ENCODE measurements at regions not wholly inside any gene's neighbourhood (a gene's known extent, or its start where the extent isn't known, plus 50 kb on each side); places are given as distances from the start of the nearest gene placed in this dataset.

DNA sequence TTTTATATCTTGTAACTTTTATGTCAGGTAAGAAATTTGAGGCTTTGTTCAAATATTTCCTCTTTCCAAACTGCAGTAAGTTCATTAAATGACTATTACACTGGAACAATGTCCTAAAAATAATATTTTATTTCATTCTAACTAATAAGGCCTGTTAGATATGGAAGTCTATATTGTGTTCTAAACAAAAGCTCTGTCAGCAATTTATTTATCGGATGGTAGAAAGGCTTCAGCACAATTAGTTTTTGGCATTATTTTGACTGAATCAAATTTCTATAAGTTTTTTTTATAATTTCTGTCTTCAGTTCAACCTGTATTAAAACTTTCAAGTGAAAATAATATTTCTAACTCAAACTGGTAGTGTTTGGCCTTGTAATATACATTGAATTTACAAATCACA, 992.1 kb downstream of the EPHA3 start:
- DNase-seq (ENCODE audit: unreplicated experiment) = no peak

DNA sequence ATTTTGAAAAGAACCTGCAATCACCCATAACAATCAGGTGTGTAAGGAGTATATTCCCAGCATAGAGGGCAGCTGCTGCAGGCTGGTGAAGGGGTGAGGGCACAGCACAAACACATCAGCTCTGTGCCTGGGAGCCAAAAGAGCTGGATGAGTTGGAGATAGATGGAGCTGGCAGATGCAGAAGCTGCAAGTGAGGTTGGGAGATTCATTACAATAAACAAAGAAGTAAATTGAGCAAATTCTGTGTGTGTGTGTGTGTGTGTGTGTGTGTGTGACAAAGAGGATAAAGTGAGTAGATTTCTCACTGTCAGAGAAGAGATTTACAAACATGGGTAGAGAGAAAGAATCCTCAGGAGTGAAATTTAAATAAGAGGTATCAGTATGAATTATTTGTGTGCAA, 994.7 kb downstream of the EPHA3 start:
- TF ChIP-seq, protein P1, sequence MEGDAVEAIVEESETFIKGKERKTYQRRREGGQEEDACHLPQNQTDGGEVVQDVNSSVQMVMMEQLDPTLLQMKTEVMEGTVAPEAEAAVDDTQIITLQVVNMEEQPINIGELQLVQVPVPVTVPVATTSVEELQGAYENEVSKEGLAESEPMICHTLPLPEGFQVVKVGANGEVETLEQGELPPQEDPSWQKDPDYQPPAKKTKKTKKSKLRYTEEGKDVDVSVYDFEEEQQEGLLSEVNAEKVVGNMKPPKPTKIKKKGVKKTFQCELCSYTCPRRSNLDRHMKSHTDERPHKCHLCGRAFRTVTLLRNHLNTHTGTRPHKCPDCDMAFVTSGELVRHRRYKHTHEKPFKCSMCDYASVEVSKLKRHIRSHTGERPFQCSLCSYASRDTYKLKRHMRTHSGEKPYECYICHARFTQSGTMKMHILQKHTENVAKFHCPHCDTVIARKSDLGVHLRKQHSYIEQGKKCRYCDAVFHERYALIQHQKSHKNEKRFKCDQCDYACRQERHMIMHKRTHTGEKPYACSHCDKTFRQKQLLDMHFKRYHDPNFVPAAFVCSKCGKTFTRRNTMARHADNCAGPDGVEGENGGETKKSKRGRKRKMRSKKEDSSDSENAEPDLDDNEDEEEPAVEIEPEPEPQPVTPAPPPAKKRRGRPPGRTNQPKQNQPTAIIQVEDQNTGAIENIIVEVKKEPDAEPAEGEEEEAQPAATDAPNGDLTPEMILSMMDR (IDR thresholded peaks at IDR 0.05; ENCODE audit: unreplicated experiment) = no peak
- intact Hi-C loops (cut with micrococcal nuclease) = no loop called here
- POLR2A ChIA-PET = no interaction called here
- no peaks in the 10 kb centered on the region for H3K9me3 Mint-ChIP-seq (ENCODE audit: unreplicated experiment)
- no peaks in the 10 kb centered on the region for H3K36me3 Mint-ChIP-seq (ENCODE audit: insufficient read depth, unreplicated experiment)
- no peaks in the 10 kb centered on the region for H3K27me3 Mint-ChIP-seq (ENCODE audit: insufficient read depth, unreplicated experiment)
- H3K27ac Mint-ChIP-seq (ENCODE audit: low read depth, unreplicated experiment) = no peak overlapping the region
- H3K4me1 Mint-ChIP-seq (ENCODE audit: insufficient read depth, unreplicated experiment) = no peaks in the 10 kb centered on the region
- no peak for DNase-seq (ENCODE audit: unreplicated experiment)
- CTCF ChIA-PET = interaction anchor here (0.6 to 1.2 kb wide), 3 partner anchors 11 to 177 kb away, joined by 4 to 9 read pairs (median 4); no protein-coding TSS in a partner anchor
- BruUV-seq (replicated peaks) = no TSS peak
- H3K4me3 Mint-ChIP-seq (ENCODE audit: unreplicated experiment) = no peak overlapping the region

More for the DNA sequence above, 992.1 kb downstream of the EPHA3 start:
- H3K4me3 Mint-ChIP-seq (ENCODE audit: unreplicated experiment) = no peak overlapping the region
- no TSS peak for BruUV-seq (replicated peaks)
- no peaks in the 10 kb centered on the region for H3K36me3 Mint-ChIP-seq (ENCODE audit: insufficient read depth, unreplicated experiment)
- intact Hi-C loops (cut with micrococcal nuclease) = loop anchor here (10.0 kb wide), 1 partner anchor 695 kb away; no protein-coding TSS in a partner anchor
- CTCF ChIA-PET = no interaction called here
- POLR2A ChIA-PET = no interaction called here
- H3K4me1 Mint-ChIP-seq (ENCODE audit: insufficient read depth, unreplicated experiment) = no peaks in the 10 kb centered on the region
- H3K27me3 Mint-ChIP-seq (ENCODE audit: insufficient read depth, unreplicated experiment) = no peaks in the 10 kb centered on the region
- TF ChIP-seq, protein P1 (IDR thresholded peaks at IDR 0.05; ENCODE audit: unreplicated experiment) = no peak
- no peaks in the 10 kb centered on the region for H3K9me3 Mint-ChIP-seq (ENCODE audit: unreplicated experiment)
- H3K27ac Mint-ChIP-seq (ENCODE audit: low read depth, unreplicated experiment) = no peak overlapping the region

DNA sequence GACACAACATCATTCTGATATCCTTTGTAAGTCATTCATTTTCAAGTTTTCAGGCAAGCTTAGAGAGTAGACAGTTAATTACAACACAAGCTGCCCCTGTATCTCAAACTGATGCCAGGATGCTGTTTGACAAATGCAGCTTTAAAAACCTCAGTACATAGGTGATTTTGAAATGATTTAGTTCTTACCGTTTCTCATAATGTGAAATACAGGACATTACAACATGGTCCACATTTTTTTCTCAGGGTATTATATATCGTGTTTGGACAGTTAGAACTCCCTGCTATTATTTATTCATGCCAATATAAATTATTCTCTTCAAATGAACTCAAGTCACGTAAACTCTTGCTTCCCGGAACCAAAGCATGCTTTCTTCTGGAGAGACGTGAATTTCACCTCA, 1013.9 kb downstream of the EPHA3 start:
- no TSS peak for BruUV-seq (replicated peaks)
- POLR2A ChIA-PET = no interaction called here
- Mint-ChIP-seq H3K27me3 (ENCODE audit: insufficient read depth, unreplicated experiment) (no peaks in the 10 kb centered on the region), H3K4me3 (ENCODE audit: unreplicated experiment) (no peak overlapping the region), H3K36me3 (ENCODE audit: insufficient read depth, unreplicated experiment) (no peaks in the 10 kb centered on the region), H3K9me3 (ENCODE audit: unreplicated experiment) (peaks cover 6% of the 10 kb centered on the region), H3K4me1 (ENCODE audit: insufficient read depth, unreplicated experiment) (no peaks in the 10 kb centered on the region), H3K27ac (ENCODE audit: low read depth, unreplicated experiment) (no peak overlapping the region)
- DNase-seq (ENCODE audit: unreplicated experiment) = no peak
- intact Hi-C loops (cut with micrococcal nuclease) = no loop called here
- TF ChIP-seq, protein P1 (IDR thresholded peaks at IDR 0.05; ENCODE audit: unreplicated experiment) = no peak
- CTCF ChIA-PET = interaction anchor here (1.2 kb wide), 1 partner anchor 28 kb away, joined by 3 read pairs; no protein-coding TSS in a partner anchor

DNA sequence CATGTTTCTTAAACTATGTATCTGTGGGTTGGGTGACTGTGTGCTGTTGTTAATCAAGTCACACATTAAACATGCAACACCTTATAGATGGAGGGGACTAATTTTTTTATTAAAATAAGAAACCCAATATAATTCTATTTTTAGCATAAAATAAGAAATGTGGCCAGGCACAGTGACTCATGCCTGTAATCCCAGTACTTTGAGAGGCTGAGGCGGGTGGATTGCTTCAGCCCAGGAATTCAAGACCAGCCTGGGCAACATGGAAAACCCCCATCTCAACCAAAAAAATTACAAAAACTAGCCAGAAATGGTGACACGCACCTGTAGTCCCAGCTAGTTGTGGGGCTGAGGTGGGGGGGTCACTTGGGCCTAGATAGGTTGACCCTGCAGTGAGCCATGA, 1021.0 kb downstream of the EPHA3 start:
- no peak overlapping the region for H3K27ac Mint-ChIP-seq (ENCODE audit: low read depth, unreplicated experiment)
- no peaks in the 10 kb centered on the region for H3K36me3 Mint-ChIP-seq (ENCODE audit: insufficient read depth, unreplicated experiment)
- no peaks in the 10 kb centered on the region for H3K27me3 Mint-ChIP-seq (ENCODE audit: insufficient read depth, unreplicated experiment)
- H3K4me1 Mint-ChIP-seq (ENCODE audit: insufficient read depth, unreplicated experiment) = peaks cover 6% of the 10 kb centered on the region
- TF ChIP-seq, protein P1 (IDR thresholded peaks at IDR 0.05; ENCODE audit: unreplicated experiment) = no peak
- intact Hi-C loops (cut with micrococcal nuclease) = no loop called here
- ChIA-PET CTCF (no interaction called here), POLR2A (no interaction called here)
- peak; percentile 31 for DNase-seq (ENCODE audit: unreplicated experiment)
- peaks cover 15% of the 10 kb centered on the region for H3K9me3 Mint-ChIP-seq (ENCODE audit: unreplicated experiment)
- no peak overlapping the region for H3K4me3 Mint-ChIP-seq (ENCODE audit: unreplicated experiment)
- no TSS peak for BruUV-seq (replicated peaks)
